Keratinocyte (primary cell): ENCODE measurements at regions not wholly inside any gene's neighbourhood (a gene's known extent, or its start where the extent isn't known, plus 50 kb on each side); places are given as distances from the start of the nearest gene placed in this dataset.

Experiments used
- DNase-seq: peaks from one replicate; pipeline ENCODE4 v3.0.0-alpha.2; 2011; ENCODE audit warnings: low read depth, missing footprints, low spot score
- FAIRE-seq: peaks from 2 replicates; lab custom pipeline; 2011; peaks lifted over from hg19 to GRCh38; lab: Jason Lieb, UNC
- H2AFZ ChIP-seq: 2 replicates; pipeline ENCODE4 v1.6.0; 2012; ENCODE audit warnings: low read length, control low read depth, inconsistent platforms; ENCODE audit not compliant: control insufficient read depth
- H3K27ac ChIP-seq: 2 replicates; pipeline ENCODE4 v1.5.1; 2011; ENCODE audit warnings: low read length; ENCODE audit not compliant: control insufficient read depth, insufficient read depth
- H3K27me3 ChIP-seq: 3 replicates; pipeline ENCODE4 v1.6.0; 2011; ENCODE audit warnings: low read length; ENCODE audit not compliant: control insufficient read depth, insufficient read depth; ENCODE audit errors: extremely low read depth
- H3K36me3 ChIP-seq, 2 experiments: 2 replicates in 1 of 2; 3 replicates in 1 of 2; pipeline ENCODE4 v1.5.1; 2011; ENCODE audit warnings: low read length in 2 of 2, mild to moderate bottlenecking in 1 of 2; ENCODE audit not compliant: control insufficient read depth in 2 of 2, insufficient read depth in 2 of 2; ENCODE audit errors: extremely low read depth in 1 of 2
- H3K4me1 ChIP-seq: 3 replicates; pipeline ENCODE4 v1.5.1; 2011; ENCODE audit warnings: low read length; ENCODE audit not compliant: control insufficient read depth, insufficient read depth; ENCODE audit errors: extremely low read depth
- H3K4me2 ChIP-seq: 3 replicates; pipeline ENCODE4 v1.6.0; 2011; ENCODE audit warnings: low read depth, low read length; ENCODE audit not compliant: control insufficient read depth, insufficient read depth; ENCODE audit errors: extremely low read depth
- H3K4me3 ChIP-seq, 3 experiments: fragments of 200-600 bp in 1 of 3; sonication (generic) in 1 of 3; 2 replicates in 2 of 3; 3 replicates in 1 of 3; pipeline ENCODE4 v1.5.1; 2011 to 2016; ENCODE audit warnings: low read length in 3 of 3, mild to moderate bottlenecking in 3 of 3, control low read depth in 2 of 3, inconsistent platforms in 1 of 3, low read depth in 1 of 3, mixed read lengths in 1 of 3, mixed run types in 1 of 3, moderate library complexity in 1 of 3; ENCODE audit not compliant: control insufficient read depth in 2 of 3, insufficient read depth in 2 of 3; ENCODE audit errors: extremely low read depth in 1 of 3
- H3K79me2 ChIP-seq: 2 replicates; pipeline ENCODE4 v1.6.0; 2012; ENCODE audit warnings: low read length; ENCODE audit not compliant: control insufficient read depth, insufficient read depth
- H3K9ac ChIP-seq: 3 replicates; pipeline ENCODE4 v1.6.0; 2011; ENCODE audit warnings: low read length; ENCODE audit not compliant: control insufficient read depth, insufficient read depth; ENCODE audit errors: extremely low read depth
- H3K9me1 ChIP-seq: 3 replicates; pipeline ENCODE4 v1.6.0; 2011; ENCODE audit warnings: low read length; ENCODE audit not compliant: control insufficient read depth, insufficient read depth; ENCODE audit errors: extremely low read depth
- H3K9me3 ChIP-seq: 2 replicates; pipeline ENCODE4 v1.5.1; 2012; ENCODE audit warnings: low read depth, low read length; ENCODE audit not compliant: control insufficient read depth
- H4K20me1 ChIP-seq: 3 replicates; pipeline ENCODE4 v1.6.0; 2011; ENCODE audit warnings: low read length; ENCODE audit not compliant: control insufficient read depth, insufficient read depth; ENCODE audit errors: extremely low read depth
- EZH2 ChIP-seq: IDR thresholded peaks from one replicate; pipeline ENCODE4 v1.6.1; 2012; ENCODE audit warnings: inconsistent platforms, mild to moderate bottlenecking, low read length, moderate library complexity
- dilution Hi-C: fragments of 300-500 bp; cut with MboI; formaldehyde crosslinking; loops from one replicate; pipeline ENCODE4 v1.7.0; 2020; ENCODE audit warnings: low sequenced_read_pairs; ENCODE audit not compliant: extremely low pct_ligation_motif_present
- TF ChIP-seq, protein P1 (sequence below), 3 experiments: IDR thresholded peaks in 1 of 3; conservative IDR thresholded peaks in 1 of 3; optimal IDR thresholded peaks in 1 of 3; 2 replicates in 2 of 3; 3 replicates in 1 of 3; pipeline versions ENCODE3 to v1.5.1; 2011; ENCODE audit warnings: low read length in 3 of 3, mild to moderate bottlenecking in 3 of 3, moderate library complexity in 2 of 3, control low read depth in 1 of 3, inconsistent platforms in 1 of 3; ENCODE audit not compliant: insufficient read depth in 2 of 3; ENCODE audit errors: extremely low read depth in 1 of 3

DNA sequence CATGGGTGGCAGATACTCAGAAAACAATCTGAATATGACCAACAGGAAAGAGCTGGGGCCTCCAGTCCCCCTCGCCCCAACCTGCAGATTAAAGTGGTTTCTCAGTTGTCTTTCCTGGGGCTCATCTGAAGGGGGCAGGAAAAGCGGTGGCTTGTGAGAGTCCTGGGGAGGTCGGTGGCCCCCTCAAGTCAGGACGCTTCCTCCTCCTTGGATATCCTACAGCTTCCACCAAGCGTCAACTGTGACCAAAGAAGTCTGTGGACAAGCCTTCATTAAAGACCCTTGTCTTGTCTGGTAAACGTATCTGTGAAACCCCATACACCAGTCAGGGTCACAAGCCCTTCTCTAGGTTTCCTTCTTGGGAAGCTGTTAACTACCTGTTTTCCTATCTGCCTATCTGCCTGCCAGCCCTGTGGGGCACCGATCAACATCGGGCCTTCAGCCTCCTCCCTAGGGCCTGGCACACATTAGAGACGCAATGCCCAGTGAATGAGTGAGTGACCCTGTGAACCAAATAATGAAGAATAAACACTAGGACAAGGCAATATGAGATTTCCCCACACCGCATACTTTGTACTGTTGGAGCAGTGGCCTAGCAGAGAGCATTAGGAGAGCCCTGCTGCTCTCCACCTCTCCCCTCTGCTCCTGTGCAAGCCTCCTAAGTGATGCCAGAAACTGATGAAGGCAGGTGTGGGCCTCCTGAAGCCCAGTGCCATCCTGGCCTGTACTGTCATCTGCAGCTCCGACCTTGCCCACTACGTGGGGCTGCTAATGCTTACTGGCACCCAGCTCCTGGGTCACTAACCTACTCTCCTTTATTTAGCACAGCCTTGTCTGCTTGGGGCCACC, 1317.8 kb downstream of the UQCRFS1 start:
- FAIRE-seq (no peak), DNase-seq (no peak)
- no peaks in the 10 kb centered on the region for H4K20me1 ChIP-seq
- H2AFZ ChIP-seq: no peak overlapping the region
- no peak overlapping the region for H3K27ac ChIP-seq
- dilution Hi-C loops: no loop called here
- no peaks in the 10 kb centered on the region for H3K27me3 ChIP-seq
- H3K4me2 ChIP-seq: no peak overlapping the region
- no peak for TF ChIP-seq EZH2
- TF ChIP-seq, protein P1, sequence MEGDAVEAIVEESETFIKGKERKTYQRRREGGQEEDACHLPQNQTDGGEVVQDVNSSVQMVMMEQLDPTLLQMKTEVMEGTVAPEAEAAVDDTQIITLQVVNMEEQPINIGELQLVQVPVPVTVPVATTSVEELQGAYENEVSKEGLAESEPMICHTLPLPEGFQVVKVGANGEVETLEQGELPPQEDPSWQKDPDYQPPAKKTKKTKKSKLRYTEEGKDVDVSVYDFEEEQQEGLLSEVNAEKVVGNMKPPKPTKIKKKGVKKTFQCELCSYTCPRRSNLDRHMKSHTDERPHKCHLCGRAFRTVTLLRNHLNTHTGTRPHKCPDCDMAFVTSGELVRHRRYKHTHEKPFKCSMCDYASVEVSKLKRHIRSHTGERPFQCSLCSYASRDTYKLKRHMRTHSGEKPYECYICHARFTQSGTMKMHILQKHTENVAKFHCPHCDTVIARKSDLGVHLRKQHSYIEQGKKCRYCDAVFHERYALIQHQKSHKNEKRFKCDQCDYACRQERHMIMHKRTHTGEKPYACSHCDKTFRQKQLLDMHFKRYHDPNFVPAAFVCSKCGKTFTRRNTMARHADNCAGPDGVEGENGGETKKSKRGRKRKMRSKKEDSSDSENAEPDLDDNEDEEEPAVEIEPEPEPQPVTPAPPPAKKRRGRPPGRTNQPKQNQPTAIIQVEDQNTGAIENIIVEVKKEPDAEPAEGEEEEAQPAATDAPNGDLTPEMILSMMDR (optimal IDR thresholded peaks at IDR 0.05 in 1 of 3, IDR thresholded peaks at IDR 0.05 in 1 of 3, conservative IDR thresholded peaks at IDR 0.05 in 1 of 3; ENCODE audit: extremely low read depth in 1 of 3, insufficient read depth in 2 of 3, low read length in 3 of 3): no peak
- no peak overlapping the region for H3K4me3 ChIP-seq
- no peaks in the 10 kb centered on the region for H3K4me1 ChIP-seq
- peaks cover 8% of the 10 kb centered on the region for H3K9me3 ChIP-seq
- H3K36me3 ChIP-seq: no peaks in the 10 kb centered on the region
- no peaks in the 10 kb centered on the region for H3K79me2 ChIP-seq
- H3K9me1 ChIP-seq: no peaks in the 10 kb centered on the region
- no peak overlapping the region for H3K9ac ChIP-seq

DNA sequence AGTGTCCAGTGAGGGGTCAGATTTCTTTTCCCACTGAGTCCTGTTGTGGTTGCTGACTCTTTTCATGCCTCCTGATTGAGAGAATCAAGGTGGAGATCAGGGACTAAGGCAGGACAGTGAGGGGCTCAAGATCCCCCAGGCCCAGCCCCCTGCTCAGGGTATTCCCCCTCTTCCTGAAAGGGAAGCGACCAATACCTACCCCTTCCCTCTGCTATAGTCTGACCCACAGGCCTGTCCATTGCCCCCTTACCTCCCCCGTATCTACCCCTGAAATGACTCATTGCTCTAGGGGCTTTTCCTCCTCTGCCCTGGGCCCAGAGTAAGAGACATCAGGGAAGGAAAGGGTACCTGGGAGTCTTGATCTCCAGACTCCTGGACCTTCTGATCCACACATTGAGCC, 1320.5 kb downstream of the UQCRFS1 start:
- FAIRE-seq (no peak), DNase-seq (no peak)
- Histone ChIP-seq H3K9me3 (peaks cover 5% of the 10 kb centered on the region), H3K4me1 (no peaks in the 10 kb centered on the region), H3K9ac (no peak overlapping the region), H3K9me1 (no peaks in the 10 kb centered on the region), H3K27me3 (no peaks in the 10 kb centered on the region), H3K4me3 (no peak overlapping the region), H2AFZ (no peak overlapping the region), H3K36me3 (no peaks in the 10 kb centered on the region), H3K79me2 (no peaks in the 10 kb centered on the region), H4K20me1 (no peaks in the 10 kb centered on the region), H3K4me2 (no peak overlapping the region), H3K27ac (no peak overlapping the region)
- TF ChIP-seq, protein P1 (optimal IDR thresholded peaks at IDR 0.05 in 1 of 3, IDR thresholded peaks at IDR 0.05 in 1 of 3, conservative IDR thresholded peaks at IDR 0.05 in 1 of 3; ENCODE audit: extremely low read depth in 1 of 3, insufficient read depth in 2 of 3, low read length in 3 of 3): no peak
- TF ChIP-seq EZH2: no peak
- dilution Hi-C loops: no loop called here
